ENCODE measurements at regions not wholly inside any gene's neighbourhood (a gene's known extent, or its start where the extent isn't known, plus 50 kb on each side); places are given as distances from the start of the nearest gene placed in this dataset.
"Not testable (repeated sequence)": the region's sequence is repeated elsewhere in the genome, so short reads cannot be mapped to it uniquely, and the experiment has no call there.

DNA sequence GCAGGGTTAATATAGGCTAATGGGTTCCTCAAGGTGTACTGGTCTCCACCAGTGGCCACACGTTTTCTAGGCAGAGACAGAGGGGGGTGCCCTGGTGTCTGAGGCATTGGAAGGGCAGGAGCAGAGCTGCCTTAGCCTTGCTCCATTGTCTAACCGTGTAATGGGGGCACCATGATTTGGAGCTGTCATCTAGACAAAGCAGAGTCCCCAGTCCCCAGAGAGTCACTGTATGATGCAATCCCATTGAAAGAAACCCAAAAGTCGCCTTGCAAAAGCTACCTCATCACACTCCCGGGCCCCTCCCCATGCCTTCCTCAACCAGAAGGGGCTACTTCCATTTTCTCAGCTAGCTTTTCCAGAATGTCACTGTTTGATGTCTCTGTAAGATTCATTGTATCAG lies 487.1 kb downstream of the AACS start (continued):
- TF ChIP-seq, protein P1, sequence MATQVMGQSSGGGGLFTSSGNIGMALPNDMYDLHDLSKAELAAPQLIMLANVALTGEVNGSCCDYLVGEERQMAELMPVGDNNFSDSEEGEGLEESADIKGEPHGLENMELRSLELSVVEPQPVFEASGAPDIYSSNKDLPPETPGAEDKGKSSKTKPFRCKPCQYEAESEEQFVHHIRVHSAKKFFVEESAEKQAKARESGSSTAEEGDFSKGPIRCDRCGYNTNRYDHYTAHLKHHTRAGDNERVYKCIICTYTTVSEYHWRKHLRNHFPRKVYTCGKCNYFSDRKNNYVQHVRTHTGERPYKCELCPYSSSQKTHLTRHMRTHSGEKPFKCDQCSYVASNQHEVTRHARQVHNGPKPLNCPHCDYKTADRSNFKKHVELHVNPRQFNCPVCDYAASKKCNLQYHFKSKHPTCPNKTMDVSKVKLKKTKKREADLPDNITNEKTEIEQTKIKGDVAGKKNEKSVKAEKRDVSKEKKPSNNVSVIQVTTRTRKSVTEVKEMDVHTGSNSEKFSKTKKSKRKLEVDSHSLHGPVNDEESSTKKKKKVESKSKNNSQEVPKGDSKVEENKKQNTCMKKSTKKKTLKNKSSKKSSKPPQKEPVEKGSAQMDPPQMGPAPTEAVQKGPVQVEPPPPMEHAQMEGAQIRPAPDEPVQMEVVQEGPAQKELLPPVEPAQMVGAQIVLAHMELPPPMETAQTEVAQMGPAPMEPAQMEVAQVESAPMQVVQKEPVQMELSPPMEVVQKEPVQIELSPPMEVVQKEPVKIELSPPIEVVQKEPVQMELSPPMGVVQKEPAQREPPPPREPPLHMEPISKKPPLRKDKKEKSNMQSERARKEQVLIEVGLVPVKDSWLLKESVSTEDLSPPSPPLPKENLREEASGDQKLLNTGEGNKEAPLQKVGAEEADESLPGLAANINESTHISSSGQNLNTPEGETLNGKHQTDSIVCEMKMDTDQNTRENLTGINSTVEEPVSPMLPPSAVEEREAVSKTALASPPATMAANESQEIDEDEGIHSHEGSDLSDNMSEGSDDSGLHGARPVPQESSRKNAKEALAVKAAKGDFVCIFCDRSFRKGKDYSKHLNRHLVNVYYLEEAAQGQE (IDR thresholded peaks at IDR 0.05; ENCODE audit: unreplicated experiment) = no peak
- TF ChIP-seq, protein P2, sequence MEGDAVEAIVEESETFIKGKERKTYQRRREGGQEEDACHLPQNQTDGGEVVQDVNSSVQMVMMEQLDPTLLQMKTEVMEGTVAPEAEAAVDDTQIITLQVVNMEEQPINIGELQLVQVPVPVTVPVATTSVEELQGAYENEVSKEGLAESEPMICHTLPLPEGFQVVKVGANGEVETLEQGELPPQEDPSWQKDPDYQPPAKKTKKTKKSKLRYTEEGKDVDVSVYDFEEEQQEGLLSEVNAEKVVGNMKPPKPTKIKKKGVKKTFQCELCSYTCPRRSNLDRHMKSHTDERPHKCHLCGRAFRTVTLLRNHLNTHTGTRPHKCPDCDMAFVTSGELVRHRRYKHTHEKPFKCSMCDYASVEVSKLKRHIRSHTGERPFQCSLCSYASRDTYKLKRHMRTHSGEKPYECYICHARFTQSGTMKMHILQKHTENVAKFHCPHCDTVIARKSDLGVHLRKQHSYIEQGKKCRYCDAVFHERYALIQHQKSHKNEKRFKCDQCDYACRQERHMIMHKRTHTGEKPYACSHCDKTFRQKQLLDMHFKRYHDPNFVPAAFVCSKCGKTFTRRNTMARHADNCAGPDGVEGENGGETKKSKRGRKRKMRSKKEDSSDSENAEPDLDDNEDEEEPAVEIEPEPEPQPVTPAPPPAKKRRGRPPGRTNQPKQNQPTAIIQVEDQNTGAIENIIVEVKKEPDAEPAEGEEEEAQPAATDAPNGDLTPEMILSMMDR (conservative IDR thresholded peaks at IDR 0.05; ENCODE audit: low read depth in 2 of 2) = no peak
- no peak for TF ChIP-seq JUNB (IDR thresholded peaks at IDR 0.05; ENCODE audit: unreplicated experiment)
- no peak for TF ChIP-seq STAT1 (IDR thresholded peaks at IDR 0.05; ENCODE audit: unreplicated experiment)
- TF ChIP-seq ZNF331 (CRISPR knock-in tag; IDR thresholded peaks at IDR 0.05; ENCODE audit: low read depth) = no peak
- no peak for TF ChIP-seq EZH2 (IDR thresholded peaks at IDR 0.05; ENCODE audit: low read depth, unreplicated experiment)

DNA sequence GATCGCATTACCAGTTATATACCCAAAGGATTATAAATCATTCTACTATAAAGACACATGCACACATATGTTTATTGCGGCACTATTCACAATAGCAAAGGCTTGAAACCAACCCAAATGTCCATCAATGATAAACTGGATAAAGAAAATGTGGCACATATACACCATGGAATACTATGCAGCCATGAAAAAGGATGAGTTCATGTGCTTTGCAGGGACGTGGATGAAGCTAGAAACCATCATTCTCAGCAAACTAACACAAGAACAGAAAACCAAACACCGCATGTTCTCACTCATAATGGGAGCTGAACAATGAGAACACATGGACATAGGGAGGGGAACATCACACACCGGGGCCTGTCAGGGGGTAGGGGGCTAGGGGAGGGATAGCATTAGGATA lies 495.8 kb downstream of the AACS start:
- not testable (repeated sequence) for H3F3A ChIP-seq (replicated peaks; ENCODE audit: low read depth); H3K27me3 Mint-ChIP-seq (ENCODE audit: insufficient read depth, low read depth, poor library complexity); H3K79me2 ChIP-seq (replicated peaks; ENCODE audit: insufficient read depth); DNase-seq (ENCODE audit: low spot score); H3K4me3 Mint-ChIP-seq; H3K27ac Mint-ChIP-seq; H3K27me3 ChIP-seq (ENCODE audit: insufficient read depth); H3K27ac ChIP-seq (ENCODE audit: low read depth); H4K20me1 ChIP-seq (replicated peaks; ENCODE audit: insufficient read depth); H3K4me3 ChIP-seq; H3K4me1 ChIP-seq (ENCODE audit: insufficient read depth); H3K4me1 Mint-ChIP-seq; H3K9me3 Mint-ChIP-seq; H3K4me2 ChIP-seq; H3K9me2 ChIP-seq (ENCODE audit: insufficient read depth); H3K36me3 ChIP-seq (ENCODE audit: insufficient read depth); H2AFZ ChIP-seq; ATAC-seq
- H3K36me3 Mint-ChIP-seq (ENCODE audit: low read depth) = peaks cover 15% of the 10 kb centered on the region

DNA sequence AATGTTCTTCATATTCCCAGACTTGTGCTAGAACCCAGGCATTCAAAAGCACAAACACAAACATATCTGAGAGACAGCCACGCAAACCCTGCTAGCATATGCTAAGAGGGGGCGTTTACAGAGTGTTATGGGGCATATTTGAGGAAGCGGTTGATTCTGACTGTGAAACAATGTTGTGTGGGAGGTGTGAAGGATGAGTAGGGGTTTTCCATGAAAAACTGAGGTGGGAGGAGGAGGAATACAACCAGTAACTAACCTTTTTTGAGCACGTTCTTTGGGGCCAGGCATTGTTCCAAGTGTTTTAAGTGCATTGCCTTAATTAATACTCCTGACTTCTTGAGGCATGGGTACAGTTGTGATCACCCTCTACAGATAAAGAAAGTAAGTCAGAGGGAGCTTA lies 499.5 kb downstream of the AACS start:
- TF ChIP-seq CREB1 (CRISPR knock-in tag; IDR thresholded peaks at IDR 0.05; ENCODE audit: low read depth) (no peak), ZNF331 (CRISPR knock-in tag; IDR thresholded peaks at IDR 0.05; ENCODE audit: low read depth) (no peak), NANOG (IDR thresholded peaks at IDR 0.05; ENCODE audit: borderline replicate concordance) (no peak)
- TF ChIP-seq, protein P3, sequence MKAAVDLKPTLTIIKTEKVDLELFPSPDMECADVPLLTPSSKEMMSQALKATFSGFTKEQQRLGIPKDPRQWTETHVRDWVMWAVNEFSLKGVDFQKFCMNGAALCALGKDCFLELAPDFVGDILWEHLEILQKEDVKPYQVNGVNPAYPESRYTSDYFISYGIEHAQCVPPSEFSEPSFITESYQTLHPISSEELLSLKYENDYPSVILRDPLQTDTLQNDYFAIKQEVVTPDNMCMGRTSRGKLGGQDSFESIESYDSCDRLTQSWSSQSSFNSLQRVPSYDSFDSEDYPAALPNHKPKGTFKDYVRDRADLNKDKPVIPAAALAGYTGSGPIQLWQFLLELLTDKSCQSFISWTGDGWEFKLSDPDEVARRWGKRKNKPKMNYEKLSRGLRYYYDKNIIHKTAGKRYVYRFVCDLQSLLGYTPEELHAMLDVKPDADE (IDR thresholded peaks at IDR 0.05) = no peak
- TF ChIP-seq, protein P2 (conservative IDR thresholded peaks at IDR 0.05; ENCODE audit: low read depth in 2 of 2) = no peak
- no peaks in the 10 kb centered on the region for H3F3A ChIP-seq (replicated peaks; ENCODE audit: low read depth)
- H2AFZ ChIP-seq = no peak overlapping the region
- Mint-ChIP-seq H3K27me3 (ENCODE audit: insufficient read depth, low read depth, poor library complexity) (peaks cover 10% of the 10 kb centered on the region), H3K4me1 (peaks cover 31% of the 10 kb centered on the region), H3K4me3 (no peak overlapping the region), H3K27ac (no peak overlapping the region), H3K36me3 (ENCODE audit: low read depth) (peaks cover 6% of the 10 kb centered on the region), H3K9me3 (0 out of 3 replicates have a peak, but pooled peaks cover 4% of the 10 kb centered on the region)
- no peaks in the 10 kb centered on the region for H4K20me1 ChIP-seq (replicated peaks; ENCODE audit: insufficient read depth)
- H3K4me2 ChIP-seq = no peak overlapping the region
- no peaks in the 10 kb centered on the region for H3K79me2 ChIP-seq (replicated peaks; ENCODE audit: insufficient read depth)
- H3K4me1 ChIP-seq (ENCODE audit: insufficient read depth) = no peaks in the 10 kb centered on the region
- no peak overlapping the region for H3K27ac ChIP-seq (ENCODE audit: low read depth)
- no peaks in the 10 kb centered on the region for H3K27me3 ChIP-seq (ENCODE audit: insufficient read depth)
- ATAC-seq (no peak), DNase-seq (ENCODE audit: low spot score) (no peak)
- H3K4me3 ChIP-seq = no peak overlapping the region
- H3K36me3 ChIP-seq (ENCODE audit: insufficient read depth) = no peaks in the 10 kb centered on the region
- H3K9me2 ChIP-seq (ENCODE audit: insufficient read depth) = no peaks in the 10 kb centered on the region
